Natural killer cell (primary cell): ENCODE measurements at regions not wholly inside any gene's neighbourhood (a gene's known extent, or its start where the extent isn't known, plus 50 kb on each side); places are given as distances from the start of the nearest gene placed in this dataset.

Experiments used
- ATAC-seq, 3 donors: fragments of 150-1000 bp in 2 of 3; fragments of 200-7000 bp in 1 of 3; cut with Tn5 transposase; 1 replicate in 1 of 3; 2 replicates in 2 of 3; pipeline ENCODE4 v1.10.0; 2021; ENCODE audit warnings: mild to moderate bottlenecking in 2 of 3, moderate library complexity in 2 of 3
- DNase-seq, 2 donors: peaks; one replicate each; pipeline versions ENCODE4 v3.0.0 to v3.0.0-alpha.2; 2013 to 2021; ENCODE audit warnings: mixed read lengths in 1 of 2
- H3K27ac ChIP-seq: one replicate; pipeline ENCODE4 v1.5.1; 2013; ENCODE audit warnings: mild to moderate bottlenecking, low read length
- H3K27me3 ChIP-seq: one replicate; pipeline ENCODE4 v1.6.1; 2013; ENCODE audit warnings: low read length; ENCODE audit not compliant: control insufficient read depth, insufficient read depth
- H3K36me3 ChIP-seq: one replicate; pipeline ENCODE4 v1.6.1; 2013; ENCODE audit warnings: low read length; ENCODE audit not compliant: control insufficient read depth, insufficient read depth
- H3K4me1 ChIP-seq: one replicate; pipeline ENCODE4 v1.6.1; 2013; ENCODE audit warnings: low read length; ENCODE audit not compliant: control insufficient read depth, insufficient read depth
- H3K4me3 ChIP-seq: one replicate; pipeline ENCODE4 v1.5.1; 2013; ENCODE audit warnings: low read length
- H3K9me3 ChIP-seq: one replicate; pipeline ENCODE4 v1.6.1; 2013; ENCODE audit warnings: low read length; ENCODE audit not compliant: control insufficient read depth, insufficient read depth
- H3K27ac Mint-ChIP-seq, 2 donors: one replicate each; pipeline ENCODE4 v1.8.0; 2022; ENCODE audit warnings: mild to moderate bottlenecking in 2 of 2, mixed read lengths in 2 of 2, moderate library complexity in 1 of 2
- H3K27me3 Mint-ChIP-seq, 2 donors: one replicate each; pipeline ENCODE4 v1.8.0; 2022; ENCODE audit warnings: low read depth in 2 of 2, mixed read lengths in 2 of 2
- H3K36me3 Mint-ChIP-seq: one replicate; pipeline ENCODE4 v1.8.0; 2022; ENCODE audit warnings: mixed read lengths
- H3K4me1 Mint-ChIP-seq, 2 donors: one replicate each; pipeline ENCODE4 v1.8.0; 2022; ENCODE audit warnings: mixed read lengths in 2 of 2
- H3K4me3 Mint-ChIP-seq: one replicate; pipeline ENCODE4 v1.8.0; 2022; ENCODE audit warnings: mild to moderate bottlenecking, moderate library complexity, mixed read lengths
- H3K9me3 Mint-ChIP-seq, 2 donors: one replicate each; pipeline ENCODE4 v1.8.0; 2022; ENCODE audit warnings: mixed read lengths in 2 of 2
- CTCF ChIP-seq: fragments of 200-600 bp; IDR thresholded peaks from one replicate; pipeline ENCODE4 v1.8.0; 2022; ENCODE audit warnings: antibody characterized with exemption
- WGBS: methylation state at CpG from one replicate; pipeline ENCODE4 v1.1.7; 2013; ENCODE audit warnings: missing lambda C conversion rate; ENCODE audit not compliant: insufficient coverage; 5-methylcytosine and 5-hydroxymethylcytosine counted together
- intact Hi-C: fragments of 100-400 bp; cut with micrococcal nuclease; formaldehyde crosslinking; loops from one replicate; pipeline ENCODE4 v1.14.2; 2022

DNA sequence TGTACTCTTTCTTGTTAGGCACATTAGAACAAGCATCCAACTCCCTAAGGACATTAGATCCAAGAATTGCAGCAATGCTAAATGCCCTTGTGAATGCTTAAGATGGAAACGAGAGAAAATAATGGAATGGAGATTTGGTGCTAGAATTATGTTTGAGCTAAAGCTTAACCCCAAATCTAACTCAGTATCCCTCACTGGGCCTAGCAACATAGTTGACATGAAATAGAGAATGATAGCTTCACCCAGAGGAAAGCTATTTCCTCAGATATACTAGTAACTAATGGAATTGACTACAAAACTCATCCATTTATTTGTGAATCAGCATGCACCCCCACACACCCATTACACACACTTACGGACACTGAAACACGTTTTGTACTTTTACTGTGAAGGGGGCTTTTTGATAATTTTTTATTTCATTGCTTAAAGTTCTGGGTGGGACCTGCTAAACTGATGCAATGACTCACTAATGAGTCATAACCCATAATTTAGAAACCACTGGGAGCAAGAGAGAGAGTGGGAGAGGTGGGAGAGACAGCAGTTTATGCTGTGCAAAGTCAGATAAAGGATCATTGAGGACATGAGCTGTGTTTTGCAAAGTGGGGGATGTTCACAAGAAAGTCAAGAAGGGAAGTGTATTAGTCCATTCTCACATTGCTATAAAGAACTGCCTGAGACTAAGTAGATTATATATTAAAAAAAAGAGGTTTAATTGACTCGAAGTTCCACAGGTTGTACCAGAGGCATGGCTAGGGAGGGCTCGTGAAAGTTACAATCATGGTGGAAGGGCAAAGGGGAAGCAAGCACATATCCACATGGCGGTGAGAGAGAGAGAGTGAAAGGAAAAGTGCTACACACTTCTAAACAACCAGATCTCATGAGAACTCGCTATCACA, 382.7 kb downstream of the SFMBT2 start:
- H3K27me3 Mint-ChIP-seq: no peaks in the 10 kb centered on the region
- peak in 2 of 3 donors; percentile 15 to 48 for ATAC-seq
- Histone ChIP-seq H3K4me1 (peaks cover 50% of the 10 kb centered on the region), H3K27me3 (no peaks in the 10 kb centered on the region), H3K36me3 (no peaks in the 10 kb centered on the region), H3K4me3 (no peak overlapping the region), H3K9me3 (peaks cover 5% of the 10 kb centered on the region), H3K27ac (peak overlapping the region; percentile 93)
- no peak for TF ChIP-seq CTCF
- intact Hi-C loops: loop anchor here (2.0 kb wide), 1 partner anchor 27 kb away; no protein-coding TSS in a partner anchor
- H3K27ac Mint-ChIP-seq: peak overlapping the region; percentile 93
- WGBS: 48% methylated on average over 3 of the region's 7 CpGs
- peaks cover under 1% of the 10 kb centered on the region for H3K36me3 Mint-ChIP-seq
- peak overlapping the region; percentile 90 for H3K4me3 Mint-ChIP-seq
- H3K4me1 Mint-ChIP-seq: peaks cover 75 to 80% of the 10 kb centered on the region in 2 donors
- H3K9me3 Mint-ChIP-seq: peaks cover 8 to 15% of the 10 kb centered on the region in 2 donors
- peak in 1 of 2 donors; percentile 32 for DNase-seq

DNA sequence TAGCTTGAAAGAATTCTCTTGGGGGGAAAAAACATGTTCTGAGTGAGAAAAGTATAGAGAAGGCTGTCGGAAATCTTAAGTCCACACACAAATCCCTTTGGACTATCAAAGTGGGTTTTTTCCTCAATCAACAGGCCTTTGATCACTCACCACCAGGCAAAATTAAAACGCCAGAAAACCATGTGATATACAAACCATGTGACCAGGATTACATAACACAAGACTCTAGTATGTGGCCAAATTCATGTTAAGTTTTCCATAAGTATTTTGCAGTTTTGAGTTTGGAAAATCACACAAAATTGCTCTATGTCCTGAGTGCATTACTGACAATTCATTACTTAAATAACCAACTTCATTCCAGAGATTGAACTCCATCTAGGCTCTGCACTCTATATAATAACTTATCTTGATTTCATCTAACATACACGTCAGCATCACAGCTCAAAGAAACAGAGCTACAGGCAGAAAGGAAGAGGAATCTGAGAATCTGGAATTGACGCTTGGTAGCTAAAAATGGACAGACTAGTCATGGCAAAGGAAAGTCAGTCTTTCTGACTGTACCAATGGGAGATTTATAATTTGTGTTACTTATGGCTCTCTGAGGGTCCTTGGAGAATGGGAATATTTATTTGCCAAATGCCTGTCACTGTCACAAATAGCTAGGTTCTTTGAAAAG, 383.5 kb downstream of the SFMBT2 start:
- no peaks in the 10 kb centered on the region for H3K27me3 ChIP-seq
- intact Hi-C loops: no loop called here
- peak overlapping the region; percentile 90 for H3K4me3 Mint-ChIP-seq

GRCh38 chr10:7026818-7027217, 384.0 kb downstream of the SFMBT2 start:
- Mint-ChIP-seq H3K4me1 (peaks cover 67 to 68% of the 10 kb centered on the region in 2 donors), H3K27ac (peak overlapping the region; percentile 93), H3K9me3 (peaks cover 8 to 13% of the 10 kb centered on the region in 2 donors), H3K27me3 (no peaks in the 10 kb centered on the region), H3K4me3 (no peak overlapping the region), H3K36me3 (peaks cover 12% of the 10 kb centered on the region)
- DNase-seq: no peak
- no peak for ATAC-seq
- no peak overlapping the region for H3K4me3 ChIP-seq
- intact Hi-C loops: no loop called here
- TF ChIP-seq CTCF: no peak
- H3K27ac ChIP-seq: peak overlapping the region; percentile 93
- H3K9me3 ChIP-seq: peaks cover 5% of the 10 kb centered on the region
- peaks cover 43% of the 10 kb centered on the region for H3K4me1 ChIP-seq
- no peaks in the 10 kb centered on the region for H3K27me3 ChIP-seq
- H3K36me3 ChIP-seq: no peaks in the 10 kb centered on the region
- WGBS: 89% methylated on average over 3 of the region's 4 CpGs

More for the DNA sequence above, 383.5 kb downstream of the SFMBT2 start:
- H3K27ac ChIP-seq: peak overlapping the region; percentile 93
- DNase-seq (no peak), ATAC-seq (no peak)
- no peak overlapping the region for H3K4me3 ChIP-seq
- H3K9me3 ChIP-seq: peaks cover 5% of the 10 kb centered on the region
- H3K27me3 Mint-ChIP-seq: no peaks in the 10 kb centered on the region
- H3K36me3 ChIP-seq: no peaks in the 10 kb centered on the region
- H3K9me3 Mint-ChIP-seq: peaks cover 8 to 13% of the 10 kb centered on the region in 2 donors
- no peak for TF ChIP-seq CTCF
- H3K4me1 Mint-ChIP-seq: peaks cover 69 to 72% of the 10 kb centered on the region in 2 donors
- 76% methylated on average over 4 of the region's 4 CpGs for WGBS
- peaks cover 9% of the 10 kb centered on the region for H3K36me3 Mint-ChIP-seq
- H3K27ac Mint-ChIP-seq: peak overlapping the region; percentile 93
- H3K4me1 ChIP-seq: peaks cover 47% of the 10 kb centered on the region
